ENCODE measurements at regions not wholly inside any gene's neighbourhood (a gene's known extent, or its start where the extent isn't known, plus 50 kb on each side); places are given as distances from the start of the nearest gene placed in this dataset.

DNA sequence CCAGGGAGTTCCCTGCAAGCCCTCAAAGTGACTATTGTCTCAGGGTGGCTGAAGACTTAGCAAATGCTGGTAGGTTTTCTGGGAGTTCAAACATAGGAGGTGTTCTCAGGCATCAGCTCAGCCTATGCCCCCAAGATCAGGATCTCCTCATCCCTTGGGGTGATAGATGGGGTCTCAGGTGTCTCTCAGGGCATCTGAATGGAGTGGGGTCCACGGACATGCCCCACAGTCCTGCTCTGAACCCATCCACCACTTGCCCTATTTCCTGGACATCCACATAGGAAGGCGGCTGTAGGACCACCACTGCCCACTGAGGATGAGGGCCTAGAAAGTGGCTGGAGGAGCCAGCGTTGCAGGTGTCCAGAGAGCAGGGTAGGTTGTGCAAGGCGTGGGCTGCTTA lies 287.0 kb upstream of the CXCR4 start:
- DNase-seq (ENCODE audit: low read depth in 1 of 2, low spot score in 1 of 2), result no peak

DNA sequence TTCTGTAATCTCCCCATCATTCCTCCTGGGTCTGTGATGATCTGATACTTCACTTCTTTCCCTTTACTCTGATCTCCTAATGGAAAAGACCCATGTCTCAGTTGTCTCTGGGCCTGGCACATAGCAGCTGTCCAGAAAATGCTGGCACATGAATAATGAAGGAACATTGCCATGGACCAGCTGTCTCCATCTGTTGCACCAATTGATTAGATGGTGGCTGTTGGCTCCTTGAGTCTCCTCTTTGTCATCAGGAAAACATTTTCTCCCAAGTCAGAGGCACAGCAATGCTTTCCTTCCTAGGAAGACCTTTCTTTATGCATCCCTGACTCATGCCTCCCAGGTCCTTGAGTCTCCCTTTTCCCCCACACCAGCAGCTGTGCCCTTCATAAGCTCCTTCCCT lies 286.2 kb upstream of the CXCR4 start:
- DNase-seq (ENCODE audit: low read depth in 1 of 2, low spot score in 1 of 2), result no peak

- DNase-seq (ENCODE audit: low read depth in 1 of 2, low spot score in 1 of 2), result no peak
These were observed 284.3 kb upstream of the CXCR4 start for GRCh38 chr2:136402281-136402680.

DNA sequence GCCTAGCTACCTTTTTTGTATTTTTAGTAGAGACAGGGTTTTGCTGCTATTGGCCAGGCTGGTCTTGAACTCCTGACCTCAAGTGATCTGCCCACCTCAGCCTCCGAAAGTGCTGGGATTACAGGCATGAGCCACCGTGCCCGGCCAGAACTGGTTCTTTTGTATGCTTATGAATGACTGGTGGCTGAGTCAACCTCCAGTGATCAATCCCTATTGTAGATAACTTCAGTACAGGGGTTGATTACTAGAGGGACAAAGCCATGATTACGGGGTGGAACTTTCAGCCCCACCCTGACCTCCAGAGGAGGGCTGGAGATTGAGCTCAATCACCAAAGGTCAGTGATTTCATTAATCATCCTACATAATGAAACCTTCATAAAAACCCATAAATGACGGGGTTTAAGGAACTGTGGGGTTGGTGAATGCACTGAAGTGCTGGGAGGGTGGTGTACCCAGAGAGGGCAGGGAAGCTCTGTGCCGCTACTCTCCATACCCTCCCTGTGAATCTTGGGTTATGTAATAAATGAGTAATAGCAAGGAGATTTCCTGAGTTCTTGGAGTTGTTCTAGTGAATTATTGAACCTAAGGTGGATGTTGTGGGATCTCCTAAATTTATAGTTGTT lies 281.8 kb upstream of the CXCR4 start:
- no peak for DNase-seq (ENCODE audit: low read depth in 1 of 2, low spot score in 1 of 2)

DNA sequence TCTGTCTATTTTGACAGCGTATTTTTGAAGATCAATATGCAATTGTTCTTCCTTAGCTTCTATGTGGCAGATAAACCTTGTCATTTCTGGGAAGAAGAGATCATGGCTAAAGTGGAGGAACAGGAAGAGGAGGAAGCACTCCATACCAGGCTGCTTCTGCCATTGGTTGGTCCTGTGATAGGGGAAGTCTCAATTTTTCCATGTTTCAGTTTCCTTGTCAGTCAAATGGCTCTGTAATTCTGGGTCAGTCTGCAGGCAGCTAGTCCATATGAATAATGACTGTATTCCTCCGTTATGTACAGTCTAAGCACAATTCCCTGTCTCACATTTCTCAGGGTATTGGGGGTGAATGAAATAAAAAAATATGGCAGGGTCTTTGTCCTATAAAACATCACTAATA lies 277.6 kb upstream of the CXCR4 start:
- DNase-seq (ENCODE audit: low read depth in 1 of 2, low spot score in 1 of 2), result no peak

DNA sequence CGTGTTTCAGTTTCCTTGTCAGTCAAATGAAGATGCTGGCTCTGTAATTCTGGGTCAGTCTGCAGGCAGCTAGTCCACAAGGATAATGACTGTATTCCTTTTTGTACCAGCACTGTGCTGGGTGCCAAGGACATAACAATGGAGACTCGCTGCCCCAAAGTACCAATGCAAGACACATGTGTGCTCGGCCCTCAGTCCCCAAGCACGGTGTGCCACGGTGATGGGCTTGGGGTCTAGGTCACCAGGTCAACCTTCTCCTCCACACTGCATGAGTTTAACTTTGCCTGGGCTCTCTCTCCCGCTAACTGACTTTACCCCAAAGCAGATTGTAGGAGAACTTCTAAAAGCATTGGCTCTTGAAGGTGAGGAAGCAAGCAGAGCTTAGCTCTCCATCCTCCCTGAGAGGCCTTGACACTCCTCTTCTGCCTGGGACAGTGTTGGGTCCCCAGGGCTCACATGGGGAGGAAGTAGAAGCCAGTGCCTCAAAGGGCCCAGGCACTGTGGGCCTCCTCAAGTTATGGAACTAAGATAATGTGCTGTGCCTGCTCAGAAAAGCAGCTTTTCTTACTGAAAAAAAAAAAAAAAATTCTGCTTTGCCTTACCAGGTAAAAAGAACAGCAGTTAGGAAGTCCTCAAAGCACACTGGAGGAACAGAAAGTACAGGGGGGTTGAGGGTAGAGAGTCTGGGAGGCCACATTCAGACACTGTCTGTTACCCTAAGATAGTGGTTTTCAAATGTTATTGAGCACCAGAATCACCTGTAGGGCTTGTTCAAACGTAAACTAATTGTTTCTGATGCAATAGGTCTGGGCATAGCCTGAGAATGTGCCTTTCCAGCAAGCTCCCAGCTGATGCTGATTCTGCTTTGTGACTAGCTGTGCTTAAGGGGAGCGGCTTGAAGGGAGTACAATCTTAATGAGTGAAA lies 276.4 kb upstream of the CXCR4 start:
- DNase-seq (ENCODE audit: low read depth in 1 of 2, low spot score in 1 of 2), result no peak

DNA sequence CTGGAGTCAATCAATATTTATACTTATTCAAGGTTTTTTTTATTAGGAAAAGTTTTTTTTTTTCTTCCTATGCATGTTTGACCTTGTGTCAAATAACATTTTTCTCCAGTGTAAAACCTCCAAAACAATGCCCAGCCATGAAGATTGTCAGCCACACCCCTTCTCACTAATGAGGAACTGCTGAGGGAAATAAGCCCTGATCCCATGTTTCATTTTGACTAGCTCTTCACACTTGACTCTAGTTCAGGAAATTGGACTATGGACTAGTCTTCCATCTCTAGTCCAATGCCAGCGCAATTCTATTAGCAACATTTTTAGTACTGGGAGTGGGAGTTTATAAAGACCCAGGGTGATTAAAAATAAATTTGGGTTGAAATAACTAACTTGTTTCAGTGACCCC lies 275.6 kb upstream of the CXCR4 start:
- DNase-seq (ENCODE audit: low read depth in 1 of 2, low spot score in 1 of 2), result no peak

DNA sequence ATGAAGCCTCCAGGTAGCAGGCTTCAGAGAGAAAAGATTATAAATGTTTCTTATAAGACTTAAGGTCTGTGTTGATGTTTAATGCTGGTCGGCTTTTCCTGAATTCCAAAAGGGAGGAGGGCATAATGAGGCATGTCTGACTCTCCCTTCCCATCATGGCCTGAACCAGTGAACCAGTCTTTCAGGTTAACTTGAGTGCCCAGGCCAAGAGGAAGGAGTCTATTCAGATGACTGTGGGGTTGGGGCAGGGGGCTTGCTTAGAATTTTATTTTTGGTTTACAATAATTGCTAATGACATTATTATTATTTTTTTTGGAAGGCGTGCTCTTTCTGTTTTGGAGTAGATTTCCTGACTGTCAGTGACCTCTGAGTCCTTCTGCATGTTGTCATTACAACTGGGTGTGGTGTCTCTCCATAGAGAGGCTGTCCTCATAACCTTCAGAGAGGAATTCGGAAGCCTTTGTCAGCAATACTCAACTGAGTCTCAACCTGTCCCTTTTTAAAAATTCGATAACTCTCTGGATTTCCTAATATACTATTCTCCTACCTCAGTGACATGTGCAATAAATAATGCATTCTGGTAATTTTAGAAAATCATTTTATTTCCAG lies 275.1 kb upstream of the CXCR4 start:
- no peak for DNase-seq (ENCODE audit: low read depth in 1 of 2, low spot score in 1 of 2)

DNA sequence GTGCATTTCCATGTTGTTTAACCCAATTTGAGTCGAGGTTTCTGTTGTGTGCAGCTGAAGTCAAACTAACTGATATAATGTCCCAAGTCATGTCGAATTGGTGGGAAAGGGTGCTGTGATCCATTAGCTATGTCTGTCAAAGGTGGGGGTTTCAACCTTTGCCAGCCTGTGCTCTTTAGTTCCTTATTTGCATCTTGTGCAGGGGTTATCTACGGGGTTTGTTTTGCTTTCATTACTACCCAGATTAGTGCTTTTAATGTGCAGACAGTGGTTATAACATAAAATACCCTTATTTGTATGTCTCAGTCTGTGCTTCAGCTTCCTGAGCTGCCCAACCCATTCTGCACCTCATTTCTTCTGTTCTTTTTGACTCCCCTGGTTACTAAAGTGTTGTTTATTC lies 271.9 kb upstream of the CXCR4 start:
- DNase-seq (ENCODE audit: low read depth in 1 of 2, low spot score in 1 of 2), result no peak

- no peak for DNase-seq (ENCODE audit: low read depth in 1 of 2, low spot score in 1 of 2)
These were observed 268.1 kb upstream of the CXCR4 start for GRCh38 chr2:136386046-136386445.

DNA sequence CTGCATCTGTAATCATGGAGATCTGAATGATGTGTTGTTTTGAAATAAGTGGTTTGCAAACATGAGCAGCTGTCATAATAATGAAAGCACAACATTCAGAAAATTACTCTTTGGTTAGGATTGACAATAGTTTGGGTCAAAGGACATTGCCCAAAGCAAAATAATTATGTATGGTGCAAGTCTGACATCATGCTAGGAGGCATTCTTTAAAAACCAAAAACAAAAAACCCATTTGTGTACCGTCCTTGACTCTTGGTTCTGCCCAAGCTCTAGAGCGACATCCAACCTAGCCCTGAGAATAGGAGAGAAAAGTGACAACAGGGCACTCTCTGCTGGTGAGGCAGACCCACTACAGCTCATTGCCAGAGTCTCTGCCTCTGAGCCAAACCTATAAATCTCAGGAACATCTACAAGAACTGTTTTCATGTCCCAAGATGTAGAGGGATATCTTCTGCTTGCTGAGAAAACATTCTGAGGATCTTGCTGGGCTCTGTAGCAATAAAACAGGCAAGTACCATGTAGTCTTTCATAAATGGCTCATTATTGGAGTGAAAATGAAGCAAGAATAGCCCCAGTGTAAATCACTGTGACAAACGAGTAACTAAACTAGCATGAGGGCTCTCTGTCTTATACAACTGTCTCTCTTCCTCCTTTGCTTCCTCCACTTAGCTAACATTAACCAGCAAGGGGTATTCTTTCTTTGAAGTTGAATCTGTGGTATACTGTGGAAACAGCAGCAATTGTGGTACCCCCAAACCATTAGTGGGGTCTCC lies 266.8 kb upstream of the CXCR4 start:
- no peak for DNase-seq (ENCODE audit: low read depth in 1 of 2, low spot score in 1 of 2)

- DNase-seq (ENCODE audit: low read depth in 1 of 2, low spot score in 1 of 2), result no peak
These were observed 265.2 kb upstream of the CXCR4 start for GRCh38 chr2:136383167-136383566.

DNA sequence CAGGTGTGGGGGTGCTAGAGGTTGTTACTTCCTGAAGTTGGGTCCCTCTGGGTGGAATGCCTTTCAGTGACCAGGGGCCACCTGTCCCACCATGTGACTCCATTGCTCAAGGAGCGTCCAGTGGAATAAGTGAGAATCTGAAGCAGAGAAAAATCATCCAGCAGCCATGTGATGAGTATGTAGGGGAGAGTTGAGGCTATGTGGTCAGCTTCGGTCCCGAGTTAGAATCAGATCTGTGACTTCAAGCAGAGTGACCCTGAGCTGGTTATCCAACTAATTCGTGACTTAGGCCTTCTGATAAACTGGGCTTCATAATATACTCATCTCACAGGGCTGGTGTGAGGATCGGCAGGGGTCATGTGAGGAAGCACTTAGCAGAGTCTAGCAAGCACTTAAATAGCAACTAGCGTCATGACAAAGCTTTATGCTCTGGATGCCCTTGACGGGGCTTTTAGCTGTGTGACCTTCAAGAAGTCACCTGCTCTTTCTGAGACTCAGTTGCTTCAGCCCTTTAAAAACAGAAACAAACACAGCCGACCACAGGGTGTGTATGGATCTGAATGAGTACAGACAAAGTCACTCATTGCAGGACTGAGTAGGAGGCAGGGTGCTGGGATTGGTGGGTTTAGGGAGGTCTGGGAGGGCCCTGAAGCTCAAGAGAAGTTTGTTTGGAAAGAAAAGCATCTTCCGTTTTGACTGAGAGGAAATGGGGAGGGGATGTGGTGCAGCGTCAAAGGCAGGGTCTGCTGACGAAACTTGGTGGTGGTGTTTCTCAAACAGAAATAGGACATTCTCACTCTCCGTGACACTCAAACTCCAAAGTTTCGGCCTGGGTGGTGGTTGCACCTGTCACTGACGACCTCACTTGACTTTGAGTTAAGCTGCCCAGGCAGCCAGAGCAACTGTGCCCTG lies 264.0 kb upstream of the CXCR4 start:
- peak; percentile 11 to 29 for DNase-seq (ENCODE audit: low read depth in 1 of 2, low spot score in 1 of 2)

GRCh38 chr2:136381245-136381644 lies 263.3 kb upstream of the CXCR4 start:
- DNase-seq (ENCODE audit: low read depth in 1 of 2, low spot score in 1 of 2), result no peak

DNA sequence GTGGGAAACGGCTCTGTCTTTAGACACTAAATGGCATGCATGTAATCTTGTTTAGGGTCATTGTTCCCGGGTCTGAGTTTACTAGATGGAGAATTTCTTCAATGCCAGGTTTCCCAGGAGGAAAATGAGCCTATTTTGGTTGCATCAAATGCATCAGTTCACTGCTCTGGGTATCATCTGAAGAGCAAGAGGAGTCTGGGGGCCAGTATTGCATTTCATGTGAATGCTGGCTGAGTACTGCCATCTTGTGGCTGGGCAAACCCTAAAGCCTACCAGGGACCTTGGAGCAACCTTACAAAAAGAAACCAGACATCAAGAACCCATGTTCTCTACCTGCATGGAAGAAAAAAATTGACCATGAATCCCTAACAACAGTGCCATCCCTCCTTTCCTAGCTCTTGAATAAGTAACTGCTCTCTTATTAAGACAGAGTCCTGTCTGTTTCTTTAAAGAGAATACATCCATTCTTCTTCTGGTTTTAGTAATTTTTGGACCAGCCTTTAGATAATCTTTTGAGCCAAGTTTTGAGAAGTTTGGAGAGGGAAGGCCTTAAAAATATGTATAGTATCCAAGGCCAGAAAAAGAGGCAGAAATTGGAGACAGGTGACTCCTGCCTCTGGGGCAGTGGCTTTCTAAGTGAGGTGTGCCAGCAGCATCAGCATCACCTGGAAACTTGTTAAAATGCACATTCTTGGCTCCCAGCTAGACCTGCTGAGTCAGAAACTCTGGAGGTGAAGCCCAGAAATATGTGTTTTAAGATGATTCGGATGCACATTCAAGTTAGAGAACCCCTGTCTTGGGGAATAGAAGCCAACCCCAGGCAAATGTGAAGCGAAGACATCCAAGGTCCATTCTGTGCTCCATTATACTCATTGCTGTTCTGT lies 261.0 kb upstream of the CXCR4 start:
- DNase-seq (ENCODE audit: low read depth in 1 of 2, low spot score in 1 of 2), result peak; percentile 48 to 57

DNA sequence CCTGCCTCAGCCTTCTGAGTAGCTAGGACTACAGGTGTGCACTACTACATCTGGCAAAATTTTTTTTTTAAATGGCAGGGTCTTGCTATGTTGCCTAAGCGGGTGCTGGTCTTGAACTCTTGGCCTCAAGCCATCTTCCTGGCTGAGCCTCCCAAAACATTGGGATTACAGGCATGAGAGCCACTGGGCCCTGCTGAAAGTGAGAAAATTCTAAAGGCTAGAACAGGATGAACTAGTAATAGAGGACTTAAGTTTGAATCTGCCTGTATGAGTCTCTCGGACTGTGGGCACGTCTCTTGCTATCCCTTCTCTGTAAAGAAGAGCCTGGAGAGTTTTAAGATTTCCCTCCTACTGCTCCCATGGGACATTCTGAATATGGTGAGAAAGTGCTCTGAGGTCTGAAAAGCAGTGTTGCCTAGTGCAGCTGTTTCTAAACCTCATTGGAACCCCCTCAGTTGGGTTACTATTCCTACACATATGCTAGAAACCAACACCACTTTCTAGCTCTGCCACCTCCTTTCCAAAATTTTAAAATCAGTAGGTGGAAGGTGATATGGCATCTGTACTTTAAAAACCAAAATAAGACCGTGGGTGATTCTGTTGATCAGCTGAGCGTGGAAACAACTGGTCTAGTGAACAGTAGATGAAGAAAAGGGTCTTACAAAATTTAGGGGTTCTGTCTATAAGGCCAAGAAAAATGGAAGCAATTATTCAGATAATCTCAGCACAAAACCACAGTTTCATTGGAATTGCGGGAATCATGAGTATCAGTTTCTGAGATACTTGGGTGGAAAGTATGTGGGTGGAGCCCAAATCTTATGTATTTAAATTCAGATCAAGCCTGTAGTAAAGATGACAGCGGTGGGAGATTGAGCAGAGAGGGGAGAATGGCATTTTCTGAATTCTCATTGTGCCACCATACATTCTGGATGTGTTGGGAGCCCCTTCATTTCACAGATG lies 259.8 kb upstream of the CXCR4 start:
- no peak for DNase-seq (ENCODE audit: low read depth in 1 of 2, low spot score in 1 of 2)

GRCh38 chr2:136376798-136377211 lies 258.9 kb upstream of the CXCR4 start:
- no peak for DNase-seq (ENCODE audit: low read depth in 1 of 2, low spot score in 1 of 2)

- no peak for DNase-seq (ENCODE audit: low read depth in 1 of 2, low spot score in 1 of 2)
These were observed 258.3 kb upstream of the CXCR4 start for GRCh38 chr2:136376211-136376610.
